Mesothelial cell of epicardium (in vitro differentiated cells): ENCODE measurements at regions not wholly inside any gene's neighbourhood (a gene's known extent, or its start where the extent isn't known, plus 50 kb on each side); places are given as distances from the start of the nearest gene placed in this dataset.

Experiments used
- DNase-seq, 2 experiments: peaks; one replicate each; pipeline ENCODE4 v3.0.0; 2021; ENCODE audit warnings: low spot score in 2 of 2; ENCODE audit not compliant: unreplicated experiment in 2 of 2
- H3K27ac Mint-ChIP-seq: 2 replicates; pipeline ENCODE4 v1.8.0; 2021; ENCODE audit warnings: mixed read lengths
- H3K27me3 Mint-ChIP-seq: 2 replicates; pipeline ENCODE4 v1.8.0; 2021; ENCODE audit warnings: low read depth, mixed read lengths
- H3K36me3 Mint-ChIP-seq: 2 replicates; pipeline ENCODE4 v1.8.0; 2021; ENCODE audit warnings: mixed read lengths
- H3K4me1 Mint-ChIP-seq: 2 replicates; pipeline ENCODE4 v1.8.0; 2021; ENCODE audit warnings: mixed read lengths
- H3K4me3 Mint-ChIP-seq: 2 replicates; pipeline ENCODE4 v1.8.0; 2021; ENCODE audit warnings: mild to moderate bottlenecking, moderate library complexity, mixed read lengths
- H3K9me3 Mint-ChIP-seq: 2 replicates; pipeline ENCODE4 v1.8.0; 2021; ENCODE audit warnings: mixed read lengths
- CTCF ChIP-seq: fragments of 200-600 bp; sonication (generic); IDR thresholded peaks from one replicate; pipeline ENCODE4 v1.5.0; 2021; ENCODE audit warnings: antibody characterized with exemption; ENCODE audit not compliant: unreplicated experiment

GRCh38 chr5:13477118-13477737, 467.3 kb downstream of the DNAH5 start:
- Mint-ChIP-seq H3K4me3 (no peak overlapping the region), H3K4me1 (no peaks in the 10 kb centered on the region), H3K27me3 (peaks cover 25% of the 10 kb centered on the region), H3K36me3 (no peaks in the 10 kb centered on the region), H3K9me3 (peaks cover 6% of the 10 kb centered on the region), H3K27ac (no peak overlapping the region)
- no peak for DNase-seq
- TF ChIP-seq CTCF, result no peak

GRCh38 chr5:13472842-13473241, 471.6 kb downstream of the DNAH5 start:
- peaks cover 6% of the 10 kb centered on the region for H3K9me3 Mint-ChIP-seq
- no peak overlapping the region for H3K27ac Mint-ChIP-seq
- H3K4me3 Mint-ChIP-seq, result no peak overlapping the region
- H3K4me1 Mint-ChIP-seq, result no peaks in the 10 kb centered on the region
- TF ChIP-seq CTCF, result no peak
- H3K36me3 Mint-ChIP-seq, result no peaks in the 10 kb centered on the region
- peaks cover 2% of the 10 kb centered on the region for H3K27me3 Mint-ChIP-seq
- no peak for DNase-seq

- Mint-ChIP-seq H3K27me3 (peaks cover 2% of the 10 kb centered on the region), H3K4me1 (no peaks in the 10 kb centered on the region), H3K36me3 (no peaks in the 10 kb centered on the region), H3K4me3 (no peak overlapping the region), H3K9me3 (peaks cover 6% of the 10 kb centered on the region), H3K27ac (no peak overlapping the region)
- no peak for TF ChIP-seq CTCF
- no peak for DNase-seq
Measured at GRCh38 chr5:13470975-13471374, 473.5 kb downstream of the DNAH5 start.

- Mint-ChIP-seq H3K27ac (no peak overlapping the region), H3K4me1 (no peaks in the 10 kb centered on the region)
Measured at GRCh38 chr5:13470263-13470662, 474.2 kb downstream of the DNAH5 start.

GRCh38 chr5:13464532-13465193, 479.8 kb downstream of the DNAH5 start:
- no peak for TF ChIP-seq CTCF
- H3K4me3 Mint-ChIP-seq, result no peak overlapping the region
- no peaks in the 10 kb centered on the region for H3K36me3 Mint-ChIP-seq
- H3K27me3 Mint-ChIP-seq, result peaks cover 2% of the 10 kb centered on the region
- no peaks in the 10 kb centered on the region for H3K4me1 Mint-ChIP-seq
- H3K9me3 Mint-ChIP-seq, result no peaks in the 10 kb centered on the region
- no peak for DNase-seq
- H3K27ac Mint-ChIP-seq, result no peak overlapping the region

More at GRCh38 chr5:13470263-13470662, 474.2 kb downstream of the DNAH5 start:
- peaks cover under 1% of the 10 kb centered on the region for H3K9me3 Mint-ChIP-seq
- no peak for DNase-seq
- H3K36me3 Mint-ChIP-seq, result no peaks in the 10 kb centered on the region
- TF ChIP-seq CTCF, result no peak
- peaks cover 2% of the 10 kb centered on the region for H3K27me3 Mint-ChIP-seq
- no peak overlapping the region for H3K4me3 Mint-ChIP-seq
